GM12891 (cell line): ENCODE measurements at regions not wholly inside any gene's neighbourhood (a gene's known extent, or its start where the extent isn't known, plus 50 kb on each side); places are given as distances from the start of the nearest gene placed in this dataset.

ENCODE experiments used
- POLR2A ChIP-seq: IDR thresholded peaks from 2 replicates; pipeline ENCODE4 v1.6.1; 2011; ENCODE audit warnings: low read depth, low read length, control low read depth
- POLR2AphosphoS5 ChIP-seq: IDR thresholded peaks from 2 replicates; pipeline ENCODE4 v1.6.1; 2011; ENCODE audit warnings: low read depth, low read length, control low read depth

DNA sequence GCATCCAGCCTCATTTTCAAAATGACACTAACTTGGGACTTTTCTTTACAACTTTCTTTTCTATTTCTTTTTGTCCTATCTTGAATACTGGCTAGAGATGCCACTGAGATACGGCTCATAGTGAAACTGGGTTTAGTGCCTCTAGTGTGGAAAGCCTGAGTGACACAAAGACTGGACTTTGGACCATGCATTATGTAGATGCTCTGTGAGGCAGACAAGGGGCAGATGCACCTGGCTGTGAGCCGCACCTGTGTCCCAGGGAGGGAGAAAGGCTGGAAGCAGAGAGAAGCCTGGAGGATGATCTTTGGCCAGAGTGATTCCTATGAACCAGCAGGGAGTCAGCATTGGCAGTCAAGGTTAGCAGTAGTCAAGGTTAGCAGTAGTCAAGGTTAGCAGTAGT is 852.3 kb upstream of the TMEM132C start:
- TF ChIP-seq POLR2A = no peak
- no peak for TF ChIP-seq POLR2AphosphoS5
